NT2/D1 (cell line): ENCODE measurements at regions not wholly inside any gene's neighbourhood (a gene's known extent, or its start where the extent isn't known, plus 50 kb on each side); places are given as distances from the start of the nearest gene placed in this dataset.

Source experiments
- SUZ12 ChIP-seq: IDR thresholded peaks from 2 replicates; pipeline ENCODE4 v1.6.1; 2011; ENCODE audit not compliant: insufficient read length, insufficient read depth; ENCODE audit errors: extremely low read depth
- YY1 ChIP-seq: IDR thresholded peaks from 2 replicates; pipeline ENCODE4 v1.6.1; 2011; ENCODE audit not compliant: insufficient read length, insufficient read depth
- ZNF274 ChIP-seq: IDR thresholded peaks from 2 replicates; pipeline ENCODE4 v1.6.1; 2011; ENCODE audit warnings: mild to moderate bottlenecking, low read depth, low read length

GRCh38 chr22:49207008-49208003 is 620.4 kb downstream of the BRD1 start:
- TF ChIP-seq ZNF274 (no peak), YY1 (no peak), SUZ12 (no peak)
